ENCODE measurements at regions not wholly inside any gene's neighbourhood (a gene's known extent, or its start where the extent isn't known, plus 50 kb on each side); places are given as distances from the start of the nearest gene placed in this dataset.

GRCh38 chr1:198435056-198435455 is 105.4 kb downstream of the ATP6V1G3 start:
- POLR2A ChIA-PET, result interaction anchor here (0.6 kb wide), 1 partner anchor 267 kb away, joined by 3 read pairs; no protein-coding TSS in a partner anchor
- Histone ChIP-seq H3K4me2 (ENCODE audit: low read length) (no peak overlapping the region), H3K4me3 (ENCODE audit: low read depth, low read length, poor library complexity, severe bottlenecking) (no peak overlapping the region), H3K79me2 (ENCODE audit: insufficient read depth, low read depth, low read length) (no peaks in the 10 kb centered on the region), H3K27ac (ENCODE audit: low read depth, low read length, poor library complexity, severe bottlenecking) (no peak overlapping the region), H3K9me3 (ENCODE audit: low read length) (no peaks in the 10 kb centered on the region), H3K4me1 (ENCODE audit: insufficient read depth, low read length, poor library complexity, severe bottlenecking) (no peaks in the 10 kb centered on the region), H3K9me2 (ENCODE audit: insufficient read depth, low read length) (no peaks in the 10 kb centered on the region), H2AFZ (ENCODE audit: low read length) (no peak overlapping the region), H4K20me1 (ENCODE audit: insufficient read depth, low read length) (no peaks in the 10 kb centered on the region), H3K36me3 (ENCODE audit: insufficient read depth, low read length) (no peaks in the 10 kb centered on the region)
- intact Hi-C loops (cut with micrococcal nuclease; ENCODE audit: unreplicated experiment), result no loop called here
- no peak for DNase-seq (ENCODE audit: low spot score)
- TF ChIP-seq EZH2phosphoT487 (IDR thresholded peaks at IDR 0.05; ENCODE audit: borderline replicate concordance, low read depth, low read length), result no peak
- TF ChIP-seq CTCF (conservative IDR thresholded peaks at IDR 0.05; ENCODE audit: low read length), result no peak
- CTCF ChIA-PET (ENCODE audit: unreplicated experiment), result no interaction called here
- no TSS peak for BruUV-seq (replicated peaks)

GRCh38 chr1:198424441-198424840 is 116.0 kb downstream of the ATP6V1G3 start:
- intact Hi-C loops (cut with micrococcal nuclease; ENCODE audit: unreplicated experiment), result no loop called here
- ChIA-PET POLR2A (interaction anchor here (0.6 to 0.9 kb wide), 4 partner anchors 10 to 586 kb away, joined by 3 read pairs; no protein-coding TSS in a partner anchor), CTCF (ENCODE audit: unreplicated experiment) (no interaction called here)

More at GRCh38 chr1:198424441-198424840, 116.0 kb downstream of the ATP6V1G3 start:
- Histone ChIP-seq H3K4me3 (ENCODE audit: low read depth, low read length, poor library complexity, severe bottlenecking) (no peak overlapping the region), H3K9me2 (ENCODE audit: insufficient read depth, low read length) (no peaks in the 10 kb centered on the region), H4K20me1 (ENCODE audit: insufficient read depth, low read length) (no peaks in the 10 kb centered on the region), H3K27ac (ENCODE audit: low read depth, low read length, poor library complexity, severe bottlenecking) (no peak overlapping the region), H3K4me1 (ENCODE audit: insufficient read depth, low read length, poor library complexity, severe bottlenecking) (no peaks in the 10 kb centered on the region), H2AFZ (ENCODE audit: low read length) (no peak overlapping the region), H3K4me2 (ENCODE audit: low read length) (no peak overlapping the region), H3K79me2 (ENCODE audit: insufficient read depth, low read depth, low read length) (no peaks in the 10 kb centered on the region), H3K36me3 (ENCODE audit: insufficient read depth, low read length) (no peaks in the 10 kb centered on the region), H3K9me3 (ENCODE audit: low read length) (no peaks in the 10 kb centered on the region)
- TF ChIP-seq EZH2phosphoT487 (IDR thresholded peaks at IDR 0.05; ENCODE audit: borderline replicate concordance, low read depth, low read length), result no peak
- no peak for TF ChIP-seq CTCF (conservative IDR thresholded peaks at IDR 0.05; ENCODE audit: low read length)
- no TSS peak for BruUV-seq (replicated peaks)
- no peak for DNase-seq (ENCODE audit: low spot score)

Measured in OCI-LY7 (cell line).